Upper lobe of left lung (tissue), 4 donors: ENCODE measurements at regions not wholly inside any gene's neighbourhood (a gene's known extent, or its start where the extent isn't known, plus 50 kb on each side); places are given as distances from the start of the nearest gene placed in this dataset.

ENCODE experiments used
- POLR2A ChIP-seq, 4 donors: fragments of 450-650 bp; IDR thresholded peaks; one replicate each; pipeline ENCODE4 v1.5.1; 2016 to 2017; ENCODE audit warnings: antibody characterized with exemption in 4 of 4, mild to moderate bottlenecking in 2 of 4
- POLR2AphosphoS5 ChIP-seq, 2 donors: sonication (generic); formaldehyde crosslinking; IDR thresholded peaks; one replicate each; pipeline ENCODE4 v1.5.1; 2017; ENCODE audit warnings: antibody characterized with exemption in 2 of 2
- TF ChIP-seq, protein P1 (sequence below), 6 experiments: fragments of 450-650 bp in 4 of 6; fragments of 200-600 bp in 2 of 6; sonication (generic) in 2 of 6; IDR thresholded peaks; one replicate each; pipeline ENCODE4 v1.5.1; 2016 to 2019; ENCODE audit warnings: antibody characterized with exemption in 6 of 6

DNA sequence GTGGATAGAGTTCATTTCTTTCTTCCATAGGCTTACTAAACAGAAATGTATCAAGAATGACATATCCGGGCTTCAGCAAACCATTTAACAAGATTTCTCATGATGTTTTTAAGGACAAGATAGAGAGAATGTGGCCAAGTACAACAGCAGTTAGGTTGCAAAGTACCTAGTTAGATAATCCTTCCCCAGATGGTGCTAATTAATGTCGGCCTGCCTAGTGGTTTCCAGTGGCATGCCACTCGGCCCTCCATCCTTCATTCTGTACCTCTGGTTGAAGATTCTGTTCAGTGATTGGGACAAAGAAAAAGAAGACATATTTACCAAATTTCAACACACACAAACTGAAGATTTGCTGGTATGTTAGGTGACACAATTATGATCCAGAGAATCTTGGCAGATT lies 212.1 kb downstream of the MACC1 start:
- TF ChIP-seq, protein P1, sequence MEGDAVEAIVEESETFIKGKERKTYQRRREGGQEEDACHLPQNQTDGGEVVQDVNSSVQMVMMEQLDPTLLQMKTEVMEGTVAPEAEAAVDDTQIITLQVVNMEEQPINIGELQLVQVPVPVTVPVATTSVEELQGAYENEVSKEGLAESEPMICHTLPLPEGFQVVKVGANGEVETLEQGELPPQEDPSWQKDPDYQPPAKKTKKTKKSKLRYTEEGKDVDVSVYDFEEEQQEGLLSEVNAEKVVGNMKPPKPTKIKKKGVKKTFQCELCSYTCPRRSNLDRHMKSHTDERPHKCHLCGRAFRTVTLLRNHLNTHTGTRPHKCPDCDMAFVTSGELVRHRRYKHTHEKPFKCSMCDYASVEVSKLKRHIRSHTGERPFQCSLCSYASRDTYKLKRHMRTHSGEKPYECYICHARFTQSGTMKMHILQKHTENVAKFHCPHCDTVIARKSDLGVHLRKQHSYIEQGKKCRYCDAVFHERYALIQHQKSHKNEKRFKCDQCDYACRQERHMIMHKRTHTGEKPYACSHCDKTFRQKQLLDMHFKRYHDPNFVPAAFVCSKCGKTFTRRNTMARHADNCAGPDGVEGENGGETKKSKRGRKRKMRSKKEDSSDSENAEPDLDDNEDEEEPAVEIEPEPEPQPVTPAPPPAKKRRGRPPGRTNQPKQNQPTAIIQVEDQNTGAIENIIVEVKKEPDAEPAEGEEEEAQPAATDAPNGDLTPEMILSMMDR (IDR thresholded peaks at IDR 0.05): no peak
- no peak for TF ChIP-seq POLR2AphosphoS5 (IDR thresholded peaks at IDR 0.05)
- no peak for TF ChIP-seq POLR2A (IDR thresholded peaks at IDR 0.05)
